ENCODE measurements at regions not wholly inside any gene's neighbourhood (a gene's known extent, or its start where the extent isn't known, plus 50 kb on each side); places are given as distances from the start of the nearest gene placed in this dataset.
A peak's percentile ranks its signal among the peaks of the same experiment; 100 is the strongest.

DNA sequence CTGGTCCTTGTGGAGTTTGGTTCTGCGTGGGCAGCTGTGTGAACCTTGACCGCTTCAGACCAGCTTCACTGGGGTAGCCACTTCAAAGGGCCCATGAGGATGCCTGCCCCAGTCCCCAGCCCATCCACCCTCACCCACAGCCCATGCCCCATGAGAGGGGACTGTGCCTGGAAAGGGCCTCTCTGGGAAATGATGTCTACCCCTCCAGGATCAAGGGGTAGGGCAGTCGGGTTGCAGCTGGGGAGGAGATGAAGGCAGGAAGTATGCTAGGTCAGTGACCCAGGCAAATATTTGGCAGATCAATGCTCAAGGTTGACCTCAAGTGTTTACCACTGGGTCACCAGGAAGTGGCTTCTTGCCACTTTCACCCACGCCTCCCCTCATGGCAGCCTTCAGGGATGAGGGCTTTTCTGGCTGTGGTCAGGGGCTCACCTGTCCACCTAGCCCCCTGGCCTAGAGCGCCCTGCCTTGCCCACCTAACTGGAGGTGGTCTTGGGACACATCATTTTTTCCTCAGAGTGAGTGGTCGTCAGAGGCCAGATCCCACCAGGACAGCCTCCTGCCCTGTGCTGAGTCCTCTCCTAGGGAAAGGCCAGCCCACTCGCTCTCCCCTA, 109.5 kb downstream of the SNX5 start:
- H3K27me3 Mint-ChIP-seq = peaks cover 15 to 25% of the 10 kb centered on the region in 2 donors
- H3K4me3 Mint-ChIP-seq = peak overlapping the region; percentile 66 to 67
- H3K4me1 Mint-ChIP-seq (ENCODE audit: low read depth in 2 of 2) = peaks cover 20 to 33% of the 10 kb centered on the region in 2 donors
- no peaks in the 10 kb centered on the region for H3K9me3 Mint-ChIP-seq
- DNase-seq (no peak), ATAC-seq (replicated peaks) (peak; percentile 50)
- H3K27ac Mint-ChIP-seq = peak overlapping the region; percentile 52 to 56
- H3K36me3 Mint-ChIP-seq (ENCODE audit: insufficient read depth) = peaks cover 2% of the 10 kb centered on the region

DNA sequence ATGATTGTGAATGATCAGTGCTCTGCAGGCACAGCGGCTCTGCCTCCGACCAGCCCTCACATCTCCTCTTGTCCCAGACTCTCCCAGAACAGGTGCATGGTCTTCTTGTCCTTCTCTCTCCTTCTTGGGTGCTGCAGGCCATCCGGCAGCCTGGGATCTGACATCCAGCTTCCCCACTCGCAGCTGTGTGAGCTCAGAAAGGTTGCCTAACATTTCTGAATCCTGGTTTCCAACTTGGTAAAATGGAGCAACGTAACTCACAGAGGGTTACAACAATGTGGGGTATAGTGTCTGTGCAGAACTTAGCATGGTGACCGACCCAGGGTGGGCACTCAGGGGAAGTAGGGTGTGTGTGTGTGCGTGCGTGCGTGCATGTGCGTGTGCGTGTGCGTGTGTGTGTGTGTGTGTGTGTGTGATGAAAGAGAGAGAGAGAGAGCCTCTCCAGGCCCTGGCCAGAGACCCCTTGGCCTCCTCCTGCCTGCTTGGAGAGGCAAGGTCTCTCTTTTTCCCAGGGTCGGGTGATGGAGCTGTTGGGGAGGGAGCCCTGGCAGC, 110.1 kb downstream of the SNX5 start:
- no peaks in the 10 kb centered on the region for H3K9me3 Mint-ChIP-seq
- H3K27me3 Mint-ChIP-seq = peaks cover 15 to 25% of the 10 kb centered on the region in 2 donors
- H3K36me3 Mint-ChIP-seq (ENCODE audit: insufficient read depth) = peaks cover 2% of the 10 kb centered on the region
- peaks cover 20 to 33% of the 10 kb centered on the region in 2 donors for H3K4me1 Mint-ChIP-seq (ENCODE audit: low read depth in 2 of 2)
- peak overlapping the region; percentile 52 to 57 for H3K27ac Mint-ChIP-seq
- DNase-seq (no peak), ATAC-seq (replicated peaks) (no peak)
- H3K4me3 Mint-ChIP-seq = peak overlapping the region; percentile 13 to 67

DNA sequence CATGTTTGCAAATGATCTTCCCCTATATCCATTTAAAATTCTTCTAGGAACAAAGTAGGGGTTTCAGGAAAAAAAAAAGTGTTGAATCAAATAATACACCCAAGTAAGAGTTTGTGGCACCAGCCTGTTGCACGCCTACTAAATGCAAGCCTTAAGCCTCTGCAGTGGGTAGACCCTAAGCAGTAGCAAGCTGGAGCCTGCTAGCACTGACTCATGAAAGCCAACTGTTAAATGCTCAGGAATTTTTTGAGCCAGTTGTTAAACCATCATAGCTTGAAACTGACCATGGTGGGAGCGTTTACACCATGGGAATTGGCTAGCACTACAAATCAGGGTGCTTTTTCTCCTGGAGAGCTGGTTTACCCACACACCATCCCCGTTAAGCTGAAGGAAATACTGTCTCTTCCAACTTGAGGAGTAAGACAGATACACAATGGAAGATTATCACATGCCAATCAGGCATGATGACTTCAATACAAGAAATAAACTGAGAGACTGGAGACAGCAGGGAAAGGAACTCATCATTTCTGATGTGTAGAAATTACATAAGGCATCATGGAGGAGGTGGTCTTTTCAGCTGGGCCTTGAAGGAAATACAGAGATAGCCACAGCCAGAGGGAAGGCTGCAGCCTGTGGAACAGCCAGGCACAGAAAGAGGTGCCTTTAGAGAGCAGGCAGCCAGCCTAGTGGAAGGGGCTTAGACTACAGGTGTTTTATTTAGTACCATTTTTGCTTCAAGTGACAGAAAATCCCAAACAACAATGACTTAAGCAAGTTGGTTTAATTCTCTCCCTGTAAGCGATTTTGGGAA, 110.8 kb downstream of the SNX5 start:
- peak overlapping the region; percentile 52 to 57 for H3K27ac Mint-ChIP-seq
- H3K9me3 Mint-ChIP-seq = no peaks in the 10 kb centered on the region
- H3K36me3 Mint-ChIP-seq (ENCODE audit: insufficient read depth) = peaks cover 2% of the 10 kb centered on the region
- H3K4me1 Mint-ChIP-seq (ENCODE audit: low read depth in 2 of 2) = peaks cover 20 to 33% of the 10 kb centered on the region in 2 donors
- DNase-seq (no peak), ATAC-seq (replicated peaks) (no peak)
- H3K4me3 Mint-ChIP-seq = peak overlapping the region in 1 of 2 donors; percentile 25
- H3K27me3 Mint-ChIP-seq = peaks cover 15 to 23% of the 10 kb centered on the region in 2 donors

DNA sequence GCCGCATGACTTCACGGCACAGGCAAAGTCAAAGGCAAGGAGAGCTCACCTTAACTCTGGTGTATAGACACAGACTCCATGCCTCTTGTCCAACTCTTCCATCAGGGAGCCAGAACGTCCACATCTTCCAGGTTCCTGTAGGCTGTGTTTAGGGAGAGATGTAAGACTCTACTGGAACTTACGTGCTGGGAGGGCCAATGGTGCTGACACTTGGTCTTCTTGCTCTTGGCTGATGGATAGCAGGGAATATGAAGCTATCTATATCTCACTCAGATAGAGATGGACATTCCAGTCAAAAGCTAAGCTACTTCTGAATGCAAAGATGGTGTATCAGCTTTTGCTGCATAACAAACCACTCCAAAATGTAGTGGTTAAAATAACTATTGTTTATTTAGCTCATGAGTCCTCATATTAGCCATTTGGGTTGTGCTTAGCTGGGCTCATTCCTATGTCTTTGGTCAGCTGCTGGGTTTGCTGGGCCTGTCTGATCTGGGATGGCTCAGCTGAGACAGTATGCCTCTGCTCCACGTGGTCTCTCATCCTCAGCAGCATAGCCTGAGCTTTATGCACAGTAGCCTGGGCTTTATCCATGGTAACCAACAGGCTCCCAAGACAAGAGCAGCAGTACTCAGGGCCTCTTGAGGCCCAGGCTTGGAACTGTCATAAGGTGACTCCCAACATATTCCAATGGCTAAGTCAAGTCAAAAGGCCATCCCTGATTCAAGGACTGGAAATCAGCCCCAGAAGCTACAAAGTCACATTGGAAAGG, 111.6 kb downstream of the SNX5 start:
- ATAC-seq (replicated peaks) = no peak
- peak overlapping the region in 1 of 2 donors; percentile 53 for H3K27ac Mint-ChIP-seq

DNA sequence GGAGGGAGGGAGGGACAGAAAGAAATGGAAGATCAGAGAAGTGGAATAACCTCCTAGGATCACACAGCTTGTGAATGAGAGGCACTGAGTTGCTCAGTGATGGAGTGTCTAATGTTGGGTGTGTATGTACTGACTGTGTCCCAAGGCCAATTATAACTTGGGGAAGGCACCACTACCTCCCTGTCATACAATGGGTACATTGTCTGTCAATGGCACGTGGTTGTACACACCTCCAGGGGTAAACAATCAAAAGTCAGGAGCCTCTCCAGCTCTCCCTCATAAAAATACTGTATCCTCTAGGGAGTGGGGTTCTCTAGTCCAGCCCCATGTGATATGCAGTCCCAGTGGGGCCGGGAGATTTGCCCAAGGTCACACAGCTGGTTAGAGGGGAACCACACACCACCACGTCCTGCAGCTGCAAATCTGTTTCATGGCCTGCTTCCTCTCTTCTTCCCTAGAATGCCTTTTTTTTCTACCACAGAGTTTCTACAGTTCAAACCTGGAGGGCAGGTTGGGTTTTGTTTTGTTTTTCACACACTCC, 112.5 kb downstream of the SNX5 start:
- Mint-ChIP-seq H3K4me3 (no peak overlapping the region), H3K27ac (peak overlapping the region in 1 of 2 donors; percentile 53), H3K27me3 (peaks cover 5% of the 10 kb centered on the region in 2 donors), H3K36me3 (ENCODE audit: insufficient read depth) (no peaks in the 10 kb centered on the region), H3K4me1 (ENCODE audit: low read depth in 2 of 2) (peaks cover 20 to 31% of the 10 kb centered on the region in 2 donors), H3K9me3 (no peaks in the 10 kb centered on the region)
- DNase-seq = no peak
- ATAC-seq (replicated peaks) = peak; percentile 19

More for the DNA sequence above, 111.6 kb downstream of the SNX5 start:
- peaks cover 20 to 33% of the 10 kb centered on the region in 2 donors for H3K4me1 Mint-ChIP-seq (ENCODE audit: low read depth in 2 of 2)
- DNase-seq = no peak
- no peak overlapping the region for H3K4me3 Mint-ChIP-seq
- peaks cover 7 to 15% of the 10 kb centered on the region in 2 donors for H3K27me3 Mint-ChIP-seq
- no peaks in the 10 kb centered on the region for H3K9me3 Mint-ChIP-seq
- peaks cover 2% of the 10 kb centered on the region for H3K36me3 Mint-ChIP-seq (ENCODE audit: insufficient read depth)

DNA sequence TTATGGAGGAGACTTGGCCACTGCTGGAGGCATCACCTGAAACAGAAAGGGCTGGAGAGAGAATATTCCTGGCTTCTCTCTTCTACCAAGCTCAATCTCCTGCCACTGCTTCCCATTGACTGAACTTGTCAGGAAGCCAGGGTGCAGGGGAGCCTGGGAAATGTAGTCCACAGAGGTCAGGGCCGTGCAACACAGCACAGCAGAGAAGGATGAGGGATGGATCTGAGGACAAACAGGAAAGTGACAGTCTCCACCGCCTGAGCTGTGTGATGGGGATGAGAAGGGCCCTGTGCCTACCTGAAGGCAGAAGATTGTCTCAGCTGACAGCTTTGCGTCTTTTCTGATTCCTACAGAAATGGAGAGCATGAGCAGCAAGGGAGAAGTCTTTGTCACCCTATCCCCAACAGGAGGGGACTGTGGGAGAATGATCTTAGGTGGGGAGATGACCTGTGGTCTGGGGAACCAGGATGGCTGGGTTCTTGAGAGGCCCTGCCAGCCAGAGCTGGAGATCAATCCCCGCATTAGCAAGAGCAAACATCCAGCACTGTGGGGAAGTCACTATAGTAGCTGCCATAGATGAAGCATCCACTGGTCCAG, 114.2 kb downstream of the SNX5 start:
- no peaks in the 10 kb centered on the region for H3K9me3 Mint-ChIP-seq
- DNase-seq = no peak
- H3K27me3 Mint-ChIP-seq = no peaks in the 10 kb centered on the region
- H3K4me1 Mint-ChIP-seq (ENCODE audit: low read depth in 2 of 2) = peaks cover 7 to 16% of the 10 kb centered on the region in 2 donors
- ATAC-seq (replicated peaks) = no peak
- no peak overlapping the region for H3K27ac Mint-ChIP-seq
- no peak overlapping the region for H3K4me3 Mint-ChIP-seq
- no peaks in the 10 kb centered on the region for H3K36me3 Mint-ChIP-seq (ENCODE audit: insufficient read depth)

DNA sequence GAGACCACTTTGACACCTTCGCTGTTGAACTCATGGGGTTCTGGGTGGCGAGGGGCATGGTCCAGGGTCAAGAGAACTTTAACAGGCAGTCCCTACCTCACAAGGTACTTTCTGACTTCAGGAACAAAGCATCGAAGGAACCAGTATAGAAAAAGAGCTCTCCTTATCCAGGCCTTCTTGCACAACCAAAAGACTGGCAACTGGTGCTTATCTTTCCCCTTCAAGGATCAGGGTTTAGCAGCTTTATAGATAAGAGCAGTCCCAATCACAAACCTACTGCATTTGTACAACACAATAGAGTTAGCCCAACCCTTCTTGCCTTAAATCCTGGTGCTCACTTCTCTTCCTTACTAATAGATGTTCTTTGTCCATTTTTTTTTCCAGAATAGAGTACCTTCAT, 116.3 kb downstream of the SNX5 start:
- no peak overlapping the region for H3K4me3 Mint-ChIP-seq
- H3K9me3 Mint-ChIP-seq = no peaks in the 10 kb centered on the region
- DNase-seq = no peak
- no peaks in the 10 kb centered on the region for H3K27me3 Mint-ChIP-seq
- no peak overlapping the region for H3K27ac Mint-ChIP-seq
- H3K36me3 Mint-ChIP-seq (ENCODE audit: insufficient read depth) = no peaks in the 10 kb centered on the region
- ATAC-seq (replicated peaks) = no peak
- H3K4me1 Mint-ChIP-seq (ENCODE audit: low read depth in 2 of 2) = peaks cover 5 to 20% of the 10 kb centered on the region in 2 donors

DNA sequence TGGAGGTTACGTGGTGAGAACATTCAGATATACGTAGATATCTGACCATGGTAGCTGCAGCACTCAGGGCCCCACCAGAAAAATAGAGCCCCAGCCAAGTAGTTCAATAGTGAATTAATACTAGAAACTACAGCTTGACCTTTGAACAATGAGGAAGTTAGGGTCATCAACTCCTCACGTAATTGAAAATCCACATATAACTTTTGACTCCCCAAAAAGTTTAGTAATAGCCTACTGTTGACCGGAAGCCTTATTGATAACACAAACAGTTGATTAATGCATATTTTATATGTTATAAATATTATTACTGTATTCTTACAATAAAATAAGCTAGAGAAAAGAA, 117.9 kb downstream of the SNX5 start:
- peaks cover 14 to 23% of the 10 kb centered on the region in 2 donors for H3K4me1 Mint-ChIP-seq (ENCODE audit: low read depth in 2 of 2)
- no peaks in the 10 kb centered on the region for H3K36me3 Mint-ChIP-seq (ENCODE audit: insufficient read depth)
- H3K4me3 Mint-ChIP-seq = no peak overlapping the region
- DNase-seq (no peak), ATAC-seq (replicated peaks) (no peak)
- no peaks in the 10 kb centered on the region for H3K27me3 Mint-ChIP-seq
- H3K9me3 Mint-ChIP-seq = no peaks in the 10 kb centered on the region
- peak overlapping the region in 1 of 2 donors; percentile 79 for H3K27ac Mint-ChIP-seq

DNA sequence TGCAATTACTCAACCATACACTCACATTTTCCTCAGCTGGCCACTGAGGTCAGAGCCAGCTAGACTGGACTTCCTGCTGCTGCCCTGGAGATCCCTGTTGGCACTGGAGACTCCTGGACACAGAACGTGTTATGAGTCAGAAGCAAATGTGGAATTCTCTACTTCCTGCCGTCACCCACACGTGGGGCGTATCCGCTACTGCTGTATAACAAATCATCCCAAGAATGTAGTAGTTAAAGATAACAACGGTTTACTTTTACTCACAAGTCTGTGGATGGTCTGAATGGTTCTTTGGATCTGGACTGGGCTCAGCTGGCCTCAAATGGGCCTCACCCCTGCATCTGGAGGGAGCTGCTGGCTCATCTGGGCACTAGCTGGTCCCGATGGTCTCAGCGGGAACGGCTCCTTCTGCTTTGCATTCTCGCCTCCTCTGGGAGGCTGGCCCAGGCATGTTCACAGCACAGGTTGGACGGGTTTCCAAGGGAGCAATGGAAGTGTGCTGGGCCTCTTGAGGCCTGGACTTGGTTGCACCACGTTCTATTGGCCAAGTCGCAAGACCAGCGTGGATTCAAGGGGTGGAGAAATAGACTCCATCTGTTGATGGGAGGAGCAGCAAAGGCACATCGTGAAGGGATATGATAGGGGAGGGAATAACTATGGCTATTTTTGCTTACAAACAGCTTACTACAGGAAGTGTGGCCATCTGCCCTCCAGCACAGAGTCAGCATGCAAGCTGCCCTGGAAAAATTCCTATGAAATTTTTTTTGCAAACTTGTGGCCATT, 118.5 kb downstream of the SNX5 start:
- H3K9me3 Mint-ChIP-seq = no peaks in the 10 kb centered on the region
- no peaks in the 10 kb centered on the region for H3K27me3 Mint-ChIP-seq
- H3K4me1 Mint-ChIP-seq (ENCODE audit: low read depth in 2 of 2) = peaks cover 14 to 23% of the 10 kb centered on the region in 2 donors
- H3K27ac Mint-ChIP-seq = peak overlapping the region in 1 of 2 donors; percentile 79
- no peak overlapping the region for H3K4me3 Mint-ChIP-seq
- ATAC-seq (replicated peaks) = no peak
- DNase-seq = no peak
- H3K36me3 Mint-ChIP-seq (ENCODE audit: insufficient read depth) = no peaks in the 10 kb centered on the region

DNA sequence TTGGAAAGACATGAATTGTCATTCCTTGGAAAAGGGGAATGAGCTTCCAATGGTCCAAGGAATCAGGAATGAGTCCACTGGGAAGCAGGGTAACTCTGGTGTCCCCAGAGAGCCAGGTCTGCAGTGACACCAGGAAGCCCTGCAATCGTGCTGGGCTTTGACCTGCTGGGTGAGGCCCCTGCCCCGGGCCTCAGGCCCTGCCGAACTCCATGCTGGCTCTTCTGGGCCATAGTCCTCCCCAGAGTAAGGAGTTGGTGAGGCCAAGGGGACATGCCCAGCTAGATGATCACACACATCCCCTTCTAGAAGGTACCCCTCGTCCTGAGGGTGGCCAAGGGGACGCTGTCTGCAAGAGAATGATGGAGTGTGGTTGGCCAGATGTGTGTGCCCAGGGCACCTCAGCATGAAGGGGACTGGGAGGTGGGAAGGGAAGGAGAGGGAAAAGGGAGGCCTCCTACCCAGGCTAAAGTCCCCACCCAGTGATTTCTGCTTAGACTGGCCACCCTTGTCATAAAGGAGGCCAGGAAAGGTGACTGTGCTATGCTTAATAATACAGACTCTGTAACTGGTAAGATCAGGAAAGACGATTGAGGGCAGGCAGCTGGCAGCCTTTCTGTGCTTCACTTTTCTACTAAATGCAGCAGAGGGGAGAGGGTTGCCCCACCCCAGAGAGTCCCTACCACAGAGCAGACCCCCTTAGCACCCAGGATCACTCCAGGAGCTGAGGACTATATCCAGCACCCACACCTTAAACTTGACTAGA, 119.3 kb downstream of the SNX5 start:
- Mint-ChIP-seq H3K27ac (peak overlapping the region in 1 of 2 donors; percentile 79), H3K36me3 (ENCODE audit: insufficient read depth) (no peaks in the 10 kb centered on the region), H3K4me1 (ENCODE audit: low read depth in 2 of 2) (peaks cover 21 to 26% of the 10 kb centered on the region in 2 donors), H3K9me3 (no peaks in the 10 kb centered on the region), H3K27me3 (no peaks in the 10 kb centered on the region), H3K4me3 (no peak overlapping the region)
- DNase-seq = no peak
- ATAC-seq (replicated peaks) = no peak

DNA sequence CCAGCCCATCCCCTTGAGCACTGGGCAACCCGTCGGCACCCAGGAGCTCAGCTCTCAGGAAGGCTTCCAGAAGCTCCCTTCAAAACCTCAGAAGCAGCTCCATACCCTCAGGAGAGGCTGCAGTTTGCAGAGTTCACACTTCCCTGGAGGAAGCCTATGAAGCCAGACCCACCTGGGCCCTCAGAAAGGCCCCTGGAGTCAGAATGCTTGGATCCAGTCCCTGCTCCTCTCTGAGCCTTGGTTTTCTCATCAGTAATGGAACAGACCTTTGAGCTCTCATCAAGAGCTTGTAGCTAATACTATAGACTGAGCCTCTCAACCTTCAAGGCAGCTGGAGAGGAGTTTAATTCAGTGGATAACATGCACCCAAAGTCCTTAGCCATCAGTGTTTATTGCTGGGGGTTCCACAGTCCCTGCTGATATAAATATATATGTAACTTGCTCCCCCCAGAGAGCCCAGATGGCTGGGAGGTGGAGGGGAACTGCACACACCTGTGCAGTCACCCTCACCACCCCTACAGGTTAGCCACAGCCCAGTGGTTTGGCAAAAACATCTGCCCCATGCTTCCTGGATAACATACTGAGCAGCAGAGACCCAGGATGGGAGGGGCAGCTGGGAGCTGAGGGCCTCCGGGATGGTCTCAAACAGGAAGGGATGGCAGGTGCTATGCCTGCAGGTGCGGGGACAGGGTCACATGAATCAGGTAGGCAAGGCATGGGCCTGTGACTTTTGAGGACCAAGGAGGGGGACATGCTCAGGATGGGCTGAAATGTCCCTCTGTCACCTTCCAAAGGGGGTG, 120.1 kb downstream of the SNX5 start:
- H3K4me3 Mint-ChIP-seq = peak overlapping the region in 1 of 2 donors; percentile 44
- H3K36me3 Mint-ChIP-seq (ENCODE audit: insufficient read depth) = no peaks in the 10 kb centered on the region
- H3K27me3 Mint-ChIP-seq = no peaks in the 10 kb centered on the region
- H3K4me1 Mint-ChIP-seq (ENCODE audit: low read depth in 2 of 2) = peaks cover 28 to 33% of the 10 kb centered on the region in 2 donors
- ATAC-seq (replicated peaks) (no peak), DNase-seq (no peak)
- H3K9me3 Mint-ChIP-seq = no peaks in the 10 kb centered on the region
- H3K27ac Mint-ChIP-seq = peak overlapping the region in 1 of 2 donors; percentile 79

Measured in effector memory CD8-positive, alpha-beta T cell (primary cell).